Keratinocyte (primary cell): ENCODE measurements at regions not wholly inside any gene's neighbourhood (a gene's known extent, or its start where the extent isn't known, plus 50 kb on each side); places are given as distances from the start of the nearest gene placed in this dataset.

Source experiments
- CTCF ChIP-seq, 3 experiments: IDR thresholded peaks in 1 of 3; conservative IDR thresholded peaks in 1 of 3; optimal IDR thresholded peaks in 1 of 3; 2 replicates in 2 of 3; 3 replicates in 1 of 3; pipeline versions ENCODE3 to v1.5.1; 2011; ENCODE audit warnings: low read length in 3 of 3, mild to moderate bottlenecking in 3 of 3, moderate library complexity in 2 of 3, control low read depth in 1 of 3, inconsistent platforms in 1 of 3; ENCODE audit not compliant: insufficient read depth in 2 of 3; ENCODE audit errors: extremely low read depth in 1 of 3
- EZH2 ChIP-seq: IDR thresholded peaks from one replicate; pipeline ENCODE4 v1.6.1; 2012; ENCODE audit warnings: inconsistent platforms, mild to moderate bottlenecking, low read length, moderate library complexity

- TF ChIP-seq CTCF (optimal IDR thresholded peaks at IDR 0.05 in 1 of 3, IDR thresholded peaks at IDR 0.05 in 1 of 3, conservative IDR thresholded peaks at IDR 0.05 in 1 of 3; ENCODE audit: extremely low read depth in 1 of 3, insufficient read depth in 2 of 3, low read length in 3 of 3) (no peak), EZH2 (no peak)
Observed at GRCh38 chr12:91513313-91513712, 330.7 kb upstream of the DCN start.
